GM12875 (cell line): ENCODE measurements at regions not wholly inside any gene's neighbourhood (a gene's known extent, or its start where the extent isn't known, plus 50 kb on each side); places are given as distances from the start of the nearest gene placed in this dataset.

Experiments
- H3K4me3 ChIP-seq: one replicate; pipeline ENCODE4 v1.5.1; 2011; ENCODE audit warnings: low read depth, low read length, control low read depth
- CTCF ChIP-seq: IDR thresholded peaks from 2 replicates; pipeline ENCODE4 v1.5.1; 2011; ENCODE audit warnings: low read depth, mild to moderate bottlenecking, control low read depth, inconsistent platforms, low read length, moderate library complexity, borderline replicate concordance; ENCODE audit not compliant: insufficient read depth

- TF ChIP-seq CTCF: no peak
- no peak overlapping the region for H3K4me3 ChIP-seq
Measured at GRCh38 chr1:112307930-112308591, 88.0 kb upstream of the CTTNBP2NL start.

GRCh38 chr1:112308716-112309115 lies 87.3 kb upstream of the CTTNBP2NL start:
- TF ChIP-seq CTCF: no peak
- H3K4me3 ChIP-seq: no peak overlapping the region

- no peak overlapping the region for H3K4me3 ChIP-seq
Measured at GRCh38 chr1:112309499-112309898, 86.5 kb upstream of the CTTNBP2NL start.

GRCh38 chr1:112312315-112312714 lies 83.7 kb upstream of the CTTNBP2NL start:
- no peak overlapping the region for H3K4me3 ChIP-seq
- no peak for TF ChIP-seq CTCF

More at GRCh38 chr1:112309499-112309898, 86.5 kb upstream of the CTTNBP2NL start:
- no peak for TF ChIP-seq CTCF

GRCh38 chr1:112312879-112313278 lies 83.1 kb upstream of the CTTNBP2NL start:
- TF ChIP-seq CTCF: no peak
- no peak overlapping the region for H3K4me3 ChIP-seq

GRCh38 chr1:112316254-112316913 lies 79.6 kb upstream of the CTTNBP2NL start:
- no peak for TF ChIP-seq CTCF
- H3K4me3 ChIP-seq: no peak overlapping the region

- no peak overlapping the region for H3K4me3 ChIP-seq
- no peak for TF ChIP-seq CTCF
Measured at GRCh38 chr1:112317140-112317539, 78.9 kb upstream of the CTTNBP2NL start.
